Spinal cord (tissue), 9 donors: ENCODE measurements at regions not wholly inside any gene's neighbourhood (a gene's known extent, or its start where the extent isn't known, plus 50 kb on each side); places are given as distances from the start of the nearest gene placed in this dataset.
A peak's percentile ranks its signal among the peaks of the same experiment; 100 is the strongest.

ENCODE experiments used
- DNase-seq, 6 donors: peaks; one replicate each; pipeline versions ENCODE4 v3.0.0 to v3.0.0-alpha.2; 2013 to 2015; ENCODE audit warnings: low spot score in 6 of 6, low read depth in 4 of 6
- H3K27ac ChIP-seq: one replicate; pipeline ENCODE4 v1.5.1; 2013; ENCODE audit warnings: low read depth, low read length, control low read depth
- H3K27me3 ChIP-seq: one replicate; pipeline ENCODE4 v1.6.1; 2013; ENCODE audit warnings: low read length; ENCODE audit not compliant: control insufficient read depth, insufficient read depth
- H3K36me3 ChIP-seq: one replicate; pipeline ENCODE4 v1.6.1; 2013; ENCODE audit warnings: low read length; ENCODE audit not compliant: control insufficient read depth, insufficient read depth
- H3K4me1 ChIP-seq: one replicate; pipeline ENCODE4 v1.6.1; 2013; ENCODE audit warnings: low read length; ENCODE audit not compliant: control insufficient read depth, insufficient read depth
- H3K4me3 ChIP-seq: one replicate; pipeline ENCODE4 v1.5.1; 2013; ENCODE audit warnings: low read depth, low read length, control low read depth
- H3K9me3 ChIP-seq: one replicate; pipeline ENCODE4 v1.6.1; 2013; ENCODE audit warnings: low read length; ENCODE audit not compliant: control insufficient read depth, insufficient read depth
- WGBS: methylation state at CpG from one replicate; pipeline ENCODE4 v1.1.5; 2013; ENCODE audit warnings: missing lambda C conversion rate; ENCODE audit not compliant: insufficient coverage; 5-methylcytosine and 5-hydroxymethylcytosine counted together
- donor health status: healthy.

DNA sequence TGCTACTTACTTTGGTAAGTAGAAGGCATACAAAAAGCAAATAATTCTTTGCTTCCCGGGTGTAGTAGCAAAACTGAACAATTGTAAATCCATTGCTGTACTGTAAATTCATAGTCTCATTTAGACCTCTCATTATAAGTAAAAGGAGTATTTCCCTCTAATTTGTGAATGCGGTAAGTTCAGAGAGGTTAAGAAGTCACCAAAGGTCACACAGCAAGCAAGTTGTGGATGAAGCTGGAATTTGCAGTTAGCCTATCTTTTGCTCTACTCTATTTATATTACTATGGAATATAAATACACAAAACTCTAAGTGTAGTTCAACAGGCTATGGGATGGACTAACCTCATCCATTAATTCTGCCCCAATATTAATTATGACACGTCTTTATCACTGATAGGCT lies 508.3 kb downstream of the MCTP2 start:
- no peak overlapping the region for H3K4me3 ChIP-seq
- H3K9me3 ChIP-seq, result no peaks in the 10 kb centered on the region
- H3K36me3 ChIP-seq, result no peaks in the 10 kb centered on the region
- WGBS, result no CpG with 5 or more reads among the region's 3 CpGs
- H3K27ac ChIP-seq, result no peak overlapping the region
- no peak for DNase-seq
- H3K27me3 ChIP-seq, result no peaks in the 10 kb centered on the region
- H3K4me1 ChIP-seq, result peaks cover 5% of the 10 kb centered on the region

DNA sequence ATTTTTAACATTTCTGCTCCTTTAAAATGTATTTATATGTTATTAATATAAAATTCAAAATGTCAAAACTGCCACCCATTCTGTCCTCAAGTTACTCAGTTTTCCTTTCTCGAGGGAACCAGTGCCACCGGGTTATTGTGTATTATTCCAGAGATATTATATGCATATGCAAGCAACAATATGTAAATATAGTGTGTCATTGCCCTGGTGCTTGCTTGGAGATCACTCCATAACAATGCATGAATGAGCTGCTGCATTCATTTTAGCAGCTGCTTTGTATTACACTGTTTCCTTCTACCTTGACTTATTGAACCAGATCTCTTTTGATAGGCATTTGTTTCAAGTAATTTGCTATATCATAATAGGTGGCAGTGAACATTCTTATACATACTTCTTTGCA lies 509.1 kb downstream of the MCTP2 start:
- Histone ChIP-seq H3K27ac (no peak overlapping the region), H3K4me3 (no peak overlapping the region), H3K36me3 (no peaks in the 10 kb centered on the region), H3K9me3 (no peaks in the 10 kb centered on the region), H3K27me3 (no peaks in the 10 kb centered on the region), H3K4me1 (peaks cover 5% of the 10 kb centered on the region)
- DNase-seq, result no peak
- WGBS, result no CpG with 5 or more reads among the region's 2 CpGs

DNA sequence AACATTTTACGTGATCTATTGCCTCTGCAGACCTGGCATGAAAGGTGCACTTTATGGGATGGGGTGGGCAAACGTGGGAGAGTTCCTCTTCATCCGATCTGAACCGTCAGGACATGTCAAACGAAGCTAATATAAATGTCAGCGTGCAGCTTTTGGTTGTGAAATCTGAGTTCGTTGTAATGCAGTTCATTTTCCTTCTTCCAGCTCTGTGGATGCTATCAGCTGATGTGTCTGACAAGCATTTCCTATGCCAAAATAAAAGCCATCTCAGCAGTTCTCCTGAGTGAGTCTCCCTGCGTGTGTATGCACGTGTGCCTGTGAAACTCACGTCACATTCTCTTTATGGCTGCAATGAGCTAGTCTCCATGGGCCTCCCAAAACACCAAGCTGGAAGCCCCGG lies 512.3 kb downstream of the MCTP2 start:
- Histone ChIP-seq H3K9me3 (no peaks in the 10 kb centered on the region), H3K27ac (no peak overlapping the region), H3K36me3 (no peaks in the 10 kb centered on the region), H3K27me3 (no peaks in the 10 kb centered on the region), H3K4me1 (peaks cover 5% of the 10 kb centered on the region), H3K4me3 (no peak overlapping the region)
- 43% methylated on average over 7 of the region's 11 CpGs for WGBS
- DNase-seq, result peak in 2 of 6 donors; percentile 37 to 77

DNA sequence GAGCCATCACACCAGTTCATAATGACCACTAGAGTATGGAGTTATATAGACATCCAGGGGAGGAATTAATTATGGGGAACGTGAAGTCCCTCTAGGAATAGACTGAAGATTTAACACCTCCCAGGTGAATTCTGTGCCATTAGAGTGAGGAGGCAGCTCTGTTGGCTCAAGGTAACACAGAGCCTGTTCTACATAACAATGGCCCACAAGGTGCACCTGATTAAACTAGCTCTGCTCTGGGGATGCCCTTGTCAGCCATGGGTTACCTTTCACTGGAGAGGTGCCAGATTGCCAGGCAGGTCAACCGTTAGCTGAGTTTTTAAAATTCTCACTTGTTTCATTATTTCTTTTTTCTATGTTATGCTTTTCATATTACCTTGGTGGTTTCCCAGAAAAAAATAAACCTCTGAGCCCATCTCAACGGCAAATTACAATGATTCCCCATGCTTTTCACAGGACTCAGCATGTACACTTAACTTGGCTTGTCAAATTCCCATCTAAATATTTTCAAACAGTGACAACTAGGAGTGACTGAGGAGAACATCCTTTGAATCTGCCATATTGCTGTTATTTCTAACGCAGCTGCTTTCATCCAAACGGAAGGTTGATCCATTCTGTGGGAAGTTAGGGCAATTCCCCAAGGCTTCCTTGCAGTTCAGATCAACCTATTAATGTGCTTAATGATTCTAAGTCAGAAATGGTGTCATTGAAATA lies 512.9 kb downstream of the MCTP2 start:
- Histone ChIP-seq H3K27me3 (no peaks in the 10 kb centered on the region), H3K4me1 (peaks cover 5% of the 10 kb centered on the region), H3K9me3 (no peaks in the 10 kb centered on the region), H3K36me3 (no peaks in the 10 kb centered on the region), H3K27ac (no peak overlapping the region), H3K4me3 (no peak overlapping the region)
- WGBS, result no CpG with 5 or more reads among the region's 5 CpGs
- no peak for DNase-seq

DNA sequence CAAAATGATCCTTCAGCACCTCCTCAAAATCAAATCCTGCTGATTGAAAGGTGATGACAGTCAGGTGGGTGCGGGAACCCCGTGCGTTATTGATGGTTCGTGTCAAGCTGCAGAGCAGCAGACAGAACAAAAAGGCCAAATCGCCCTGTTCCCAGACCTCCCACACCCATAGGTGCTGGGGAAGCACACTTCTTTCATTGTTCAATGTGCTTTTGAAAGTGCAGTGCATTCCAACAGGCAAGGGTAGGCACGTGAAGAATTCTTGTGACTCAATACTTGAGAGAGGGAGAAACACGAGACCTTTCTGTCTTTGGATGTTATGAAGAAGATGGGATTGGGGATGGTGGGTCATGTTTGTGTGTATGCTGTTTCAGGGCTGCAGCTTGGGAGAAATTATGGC lies 514.0 kb downstream of the MCTP2 start:
- Histone ChIP-seq H3K4me3 (no peak overlapping the region), H3K27ac (no peak overlapping the region), H3K27me3 (no peaks in the 10 kb centered on the region), H3K36me3 (no peaks in the 10 kb centered on the region), H3K9me3 (no peaks in the 10 kb centered on the region), H3K4me1 (peaks cover 8% of the 10 kb centered on the region)
- DNase-seq, result no peak
- 57% methylated on average over 2 of the region's 7 CpGs for WGBS

DNA sequence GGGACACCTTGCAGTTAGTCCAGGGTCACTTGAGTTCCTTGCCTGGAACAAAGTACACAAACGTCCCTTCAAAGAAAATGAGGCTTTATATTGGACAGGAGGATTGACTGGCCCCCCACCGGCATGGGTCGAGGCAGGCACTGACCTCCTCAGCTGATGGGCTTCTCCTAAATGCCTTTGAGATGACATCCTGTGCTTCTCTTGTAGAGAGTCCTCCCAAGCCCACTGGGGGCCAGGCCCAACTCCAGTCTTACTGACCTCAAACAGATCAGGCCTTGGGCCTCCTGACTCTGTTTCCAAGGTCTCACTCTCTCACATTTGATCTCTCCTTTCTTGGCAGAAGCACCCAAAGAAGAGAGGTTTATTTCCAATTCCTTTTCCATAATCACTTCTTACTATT lies 516.1 kb downstream of the MCTP2 start:
- no peak for DNase-seq
- Histone ChIP-seq H3K9me3 (no peaks in the 10 kb centered on the region), H3K36me3 (no peaks in the 10 kb centered on the region), H3K27me3 (no peaks in the 10 kb centered on the region), H3K4me3 (no peak overlapping the region), H3K4me1 (peaks cover 8% of the 10 kb centered on the region), H3K27ac (no peak overlapping the region)
- 26% methylated on average over 3 of the region's 3 CpGs for WGBS

DNA sequence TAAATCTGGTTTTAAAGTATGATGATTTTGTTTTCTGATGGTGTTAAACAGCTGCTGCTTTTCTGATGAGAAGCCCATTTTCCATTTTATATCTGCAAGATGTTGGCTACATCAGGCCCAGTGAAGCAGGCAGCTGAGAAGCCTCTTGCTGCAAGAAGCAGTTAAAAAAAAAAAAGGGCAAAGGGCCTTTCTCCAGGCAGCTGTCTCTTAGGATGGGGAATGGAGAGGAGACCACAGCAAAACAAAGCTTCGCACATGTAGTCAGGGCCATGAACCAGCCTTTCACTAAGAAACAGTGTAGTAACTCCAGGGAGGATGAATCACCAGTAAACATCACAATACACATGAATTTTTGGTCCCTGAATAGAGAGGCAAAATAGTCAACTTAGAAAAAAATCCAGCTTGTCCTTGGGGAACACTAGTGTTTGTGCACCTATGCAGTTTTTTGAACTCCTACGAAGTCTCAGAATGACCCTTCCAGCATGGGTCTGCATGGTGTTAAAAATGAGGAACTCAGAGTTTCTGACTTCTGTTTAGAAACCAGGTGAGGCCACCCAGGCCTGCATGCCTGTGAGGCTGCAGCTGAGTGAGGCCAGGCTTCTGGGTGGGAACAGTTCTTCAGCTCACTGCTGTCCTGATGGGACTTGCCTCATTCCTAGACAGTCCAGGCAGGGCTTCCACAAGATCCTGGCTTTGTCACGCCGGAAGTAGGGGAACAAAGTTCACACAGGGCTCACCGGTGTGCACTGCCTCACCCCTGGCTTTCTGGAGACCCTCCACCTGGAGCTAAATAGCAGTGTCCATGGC lies 518.7 kb downstream of the MCTP2 start:
- 87% methylated on average over 4 of the region's 5 CpGs for WGBS
- H3K27me3 ChIP-seq, result no peaks in the 10 kb centered on the region
- no peak overlapping the region for H3K27ac ChIP-seq
- no peaks in the 10 kb centered on the region for H3K36me3 ChIP-seq
- H3K4me3 ChIP-seq, result no peak overlapping the region
- H3K9me3 ChIP-seq, result no peaks in the 10 kb centered on the region
- H3K4me1 ChIP-seq, result peaks cover 3% of the 10 kb centered on the region
- peak in 2 of 6 donors; percentile 15 to 43 for DNase-seq

DNA sequence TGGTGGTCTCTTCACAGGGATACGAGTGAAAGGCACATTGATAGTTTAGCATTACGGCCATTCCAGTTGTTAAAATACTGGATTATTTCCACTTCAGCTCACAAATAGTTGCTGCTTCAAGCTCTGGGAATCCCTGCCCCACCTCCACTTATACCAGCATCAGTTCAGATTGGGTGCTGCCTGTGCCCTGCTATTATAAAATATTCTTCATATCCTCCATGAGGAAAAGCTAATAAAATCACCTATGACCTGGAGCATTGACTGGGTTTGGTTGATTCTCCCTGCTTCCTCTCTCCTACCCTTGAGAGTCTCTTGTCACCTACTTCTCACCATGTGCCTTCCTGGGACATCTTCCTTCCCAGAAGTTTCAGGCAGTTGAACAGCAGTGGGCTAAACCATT lies 529.0 kb downstream of the MCTP2 start:
- no peaks in the 10 kb centered on the region for H3K9me3 ChIP-seq
- no peaks in the 10 kb centered on the region for H3K36me3 ChIP-seq
- no peak overlapping the region for H3K4me3 ChIP-seq
- no peaks in the 10 kb centered on the region for H3K27me3 ChIP-seq
- 80% methylated on average over 1 of the region's 2 CpGs for WGBS
- DNase-seq, result no peak
- no peaks in the 10 kb centered on the region for H3K4me1 ChIP-seq
- no peak overlapping the region for H3K27ac ChIP-seq

DNA sequence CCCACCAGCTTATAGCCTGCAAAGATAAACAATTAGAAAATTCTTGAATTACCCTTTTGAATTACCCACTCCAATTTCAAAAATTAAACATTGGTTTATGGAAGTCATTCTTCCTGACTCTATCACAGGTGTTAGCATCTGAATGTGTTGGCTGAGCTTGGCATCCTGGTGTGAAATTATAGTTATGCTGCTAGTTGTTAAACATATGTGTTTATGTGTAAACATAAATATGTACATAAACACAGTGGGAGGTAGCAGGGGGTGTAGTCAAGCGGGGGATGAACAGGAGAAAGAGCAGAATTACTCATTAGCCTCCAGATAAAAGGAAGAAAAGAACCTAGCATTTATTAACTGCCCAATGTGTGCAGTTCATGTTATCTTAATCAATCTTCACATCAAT lies 530.2 kb downstream of the MCTP2 start:
- Histone ChIP-seq H3K9me3 (no peaks in the 10 kb centered on the region), H3K4me3 (no peak overlapping the region), H3K4me1 (no peaks in the 10 kb centered on the region), H3K27ac (no peak overlapping the region), H3K27me3 (no peaks in the 10 kb centered on the region), H3K36me3 (no peaks in the 10 kb centered on the region)
- peak in 1 of 6 donors; percentile 80 for DNase-seq
- no CpG with 5 or more reads among the region's 1 CpG for WGBS

DNA sequence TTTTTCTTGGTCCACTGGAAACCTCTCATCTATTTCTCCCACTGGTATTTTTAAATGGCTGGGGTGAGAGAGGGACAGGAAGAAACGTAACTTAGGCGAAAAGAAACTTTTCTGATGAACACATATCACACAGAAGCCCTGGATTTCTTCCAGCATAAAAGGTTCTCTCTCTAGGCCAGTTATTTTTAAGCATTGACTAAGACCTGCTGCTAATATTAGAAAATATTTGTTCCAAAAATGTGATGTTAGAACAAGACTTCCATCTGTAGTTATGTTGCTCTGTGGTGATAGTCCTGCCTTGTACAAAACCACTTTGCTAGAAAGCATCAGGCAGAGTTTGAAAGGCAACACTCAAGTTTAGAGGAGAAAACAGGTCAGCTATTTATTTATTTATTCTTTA lies 537.7 kb downstream of the MCTP2 start:
- Histone ChIP-seq H3K27me3 (no peaks in the 10 kb centered on the region), H3K4me1 (no peaks in the 10 kb centered on the region), H3K36me3 (no peaks in the 10 kb centered on the region), H3K27ac (no peak overlapping the region), H3K9me3 (no peaks in the 10 kb centered on the region), H3K4me3 (no peak overlapping the region)
- no peak for DNase-seq
- no CpG with 5 or more reads among the region's 2 CpGs for WGBS
